Testis (tissue), 2 donors: ENCODE measurements at regions not wholly inside any gene's neighbourhood (a gene's known extent, or its start where the extent isn't known, plus 50 kb on each side); places are given as distances from the start of the nearest gene placed in this dataset.

ENCODE experiments used
- DNase-seq: peaks from one replicate; pipeline ENCODE4 v3.0.0-alpha.2; 2019
- H3K27ac ChIP-seq, 2 donors: fragments of 200-600 bp; sonication (generic); one replicate each; pipeline ENCODE4 v1.5.1; 2019
- H3K27me3 ChIP-seq: fragments of 200-600 bp; sonication (generic); one replicate; pipeline ENCODE4 v1.5.1; 2019
- H3K36me3 ChIP-seq: fragments of 200-600 bp; sonication (generic); one replicate; pipeline ENCODE4 v1.5.1; 2017; ENCODE audit warnings: low read depth; ENCODE audit errors: missing control alignments
- H3K4me1 ChIP-seq: fragments of 200-600 bp; sonication (generic); one replicate; pipeline ENCODE4 v1.5.1; 2019
- H3K4me3 ChIP-seq, 2 donors: fragments of 200-600 bp; sonication (generic); one replicate each; pipeline ENCODE4 v1.5.1; 2017 to 2019
- H3K9me3 ChIP-seq: fragments of 200-600 bp; sonication (generic); one replicate; pipeline ENCODE4 v1.5.1; 2017
- POLR2A ChIP-seq: fragments of 450-650 bp; IDR thresholded peaks from one replicate; pipeline ENCODE4 v1.6.1; 2017; ENCODE audit warnings: antibody characterized with exemption, mild to moderate bottlenecking, moderate library complexity
- WGBS, 2 donors: methylation state at CpG; one replicate each; pipeline ENCODE4 v1.1.5; 2018; 5-methylcytosine and 5-hydroxymethylcytosine counted together
- intact Hi-C: fragments of 100-400 bp; cut with DNase I; formaldehyde crosslinking; loops from one replicate; pipeline ENCODE4 v1.15.1; 2023; ENCODE audit warnings: low total_unique reads
- TF ChIP-seq, protein P1 (sequence below), 3 experiments: fragments of 450-650 bp in 2 of 3; fragments of 200-600 bp in 1 of 3; sonication (generic) in 1 of 3; IDR thresholded peaks; one replicate each; pipeline ENCODE4 v1.5.1; 2016 to 2019; ENCODE audit warnings: antibody characterized with exemption in 3 of 3, mild to moderate bottlenecking in 2 of 3, moderate library complexity in 1 of 3

DNA sequence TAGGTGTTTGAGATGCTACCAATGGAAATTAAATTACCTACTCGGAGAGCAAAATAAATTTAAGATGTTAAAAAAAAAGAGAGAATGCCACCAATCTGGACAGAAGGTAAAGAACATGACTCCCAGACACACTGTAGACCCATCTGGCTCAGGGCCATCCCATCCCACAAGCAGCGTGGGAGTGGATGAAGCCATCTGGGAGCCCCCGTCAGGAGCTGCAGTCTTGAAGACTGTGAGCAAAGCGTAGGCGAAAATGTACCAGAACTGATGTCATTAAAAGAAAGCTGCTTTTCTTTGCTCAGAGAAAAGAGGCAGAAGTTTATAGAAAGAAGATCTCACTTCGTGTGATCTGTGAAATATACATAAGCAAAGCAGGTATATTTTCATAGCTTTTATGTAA lies 815.7 kb downstream of the QKI start:
- H3K27ac ChIP-seq, result no peak overlapping the region
- no peaks in the 10 kb centered on the region for H3K36me3 ChIP-seq
- no peaks in the 10 kb centered on the region for H3K4me1 ChIP-seq
- intact Hi-C loops, result no loop called here
- TF ChIP-seq, protein P1, sequence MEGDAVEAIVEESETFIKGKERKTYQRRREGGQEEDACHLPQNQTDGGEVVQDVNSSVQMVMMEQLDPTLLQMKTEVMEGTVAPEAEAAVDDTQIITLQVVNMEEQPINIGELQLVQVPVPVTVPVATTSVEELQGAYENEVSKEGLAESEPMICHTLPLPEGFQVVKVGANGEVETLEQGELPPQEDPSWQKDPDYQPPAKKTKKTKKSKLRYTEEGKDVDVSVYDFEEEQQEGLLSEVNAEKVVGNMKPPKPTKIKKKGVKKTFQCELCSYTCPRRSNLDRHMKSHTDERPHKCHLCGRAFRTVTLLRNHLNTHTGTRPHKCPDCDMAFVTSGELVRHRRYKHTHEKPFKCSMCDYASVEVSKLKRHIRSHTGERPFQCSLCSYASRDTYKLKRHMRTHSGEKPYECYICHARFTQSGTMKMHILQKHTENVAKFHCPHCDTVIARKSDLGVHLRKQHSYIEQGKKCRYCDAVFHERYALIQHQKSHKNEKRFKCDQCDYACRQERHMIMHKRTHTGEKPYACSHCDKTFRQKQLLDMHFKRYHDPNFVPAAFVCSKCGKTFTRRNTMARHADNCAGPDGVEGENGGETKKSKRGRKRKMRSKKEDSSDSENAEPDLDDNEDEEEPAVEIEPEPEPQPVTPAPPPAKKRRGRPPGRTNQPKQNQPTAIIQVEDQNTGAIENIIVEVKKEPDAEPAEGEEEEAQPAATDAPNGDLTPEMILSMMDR (IDR thresholded peaks at IDR 0.05), result no peak
- TF ChIP-seq POLR2A, result no peak
- no peaks in the 10 kb centered on the region for H3K27me3 ChIP-seq
- H3K4me3 ChIP-seq, result no peak overlapping the region
- WGBS, 2 donors, result 48 to 52% methylated on average over 6 of the region's 6 CpGs
- no peak for DNase-seq
- H3K9me3 ChIP-seq, result no peaks in the 10 kb centered on the region

DNA sequence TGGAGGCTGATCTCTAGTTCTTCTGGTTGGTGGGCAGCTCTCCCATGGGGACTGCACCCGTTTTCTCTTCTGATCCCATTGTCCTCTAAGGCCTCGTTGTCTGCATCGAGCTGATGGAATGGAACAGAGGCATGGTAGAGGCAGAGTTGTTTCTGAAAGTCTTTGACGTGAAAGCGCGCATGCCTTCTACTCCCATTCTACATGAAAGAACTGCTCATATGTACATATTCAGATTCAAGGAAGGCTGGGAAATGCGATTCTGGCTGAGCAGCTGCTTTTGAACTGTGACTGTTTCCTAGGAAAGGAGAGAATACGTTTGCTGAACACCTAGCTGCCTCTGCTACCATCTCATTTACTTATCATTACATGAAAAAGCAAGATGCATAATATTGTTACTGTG lies 815.2 kb downstream of the QKI start:
- Histone ChIP-seq H3K4me1 (no peaks in the 10 kb centered on the region), H3K9me3 (no peaks in the 10 kb centered on the region), H3K27me3 (no peaks in the 10 kb centered on the region), H3K27ac (no peak overlapping the region), H3K4me3 (no peak overlapping the region), H3K36me3 (no peaks in the 10 kb centered on the region)
- no peak for TF ChIP-seq POLR2A
- 90 to 91% methylated on average over 8 of the region's 8 CpGs for WGBS, 2 donors
- intact Hi-C loops, result no loop called here
- no peak for DNase-seq

DNA sequence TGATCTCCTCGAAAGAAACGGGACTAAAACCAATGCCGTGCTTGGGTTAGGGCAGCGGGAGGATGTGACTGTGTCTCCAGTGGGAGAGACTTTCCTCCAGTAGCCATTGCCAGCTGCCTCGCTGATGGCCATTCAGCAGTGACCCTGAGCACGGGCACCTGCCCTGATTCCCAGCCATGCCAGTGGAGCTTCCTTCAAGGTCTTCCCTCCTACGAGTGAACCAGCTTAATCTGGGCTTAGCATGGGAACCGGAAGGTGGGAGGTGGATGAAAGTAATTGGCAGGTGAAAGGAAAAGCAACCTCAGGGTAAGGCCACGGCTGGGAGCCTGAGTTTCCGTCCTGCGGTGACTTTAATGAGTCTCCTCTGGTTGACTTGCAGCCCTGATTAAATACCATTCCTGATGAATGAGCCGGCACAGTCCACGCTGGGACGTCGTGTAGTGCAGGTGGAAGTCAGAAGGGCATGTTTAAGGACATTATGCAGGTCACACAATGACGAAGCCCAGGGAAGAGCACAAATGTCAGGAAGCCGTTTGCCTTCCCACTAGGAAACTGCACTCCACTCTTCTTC lies 813.5 kb downstream of the QKI start:
- no peak for TF ChIP-seq POLR2A
- TF ChIP-seq, protein P1 (IDR thresholded peaks at IDR 0.05), result no peak
- H3K4me1 ChIP-seq, result no peaks in the 10 kb centered on the region
- H3K9me3 ChIP-seq, result no peaks in the 10 kb centered on the region
- H3K36me3 ChIP-seq, result no peaks in the 10 kb centered on the region
- no peaks in the 10 kb centered on the region for H3K27me3 ChIP-seq
- H3K4me3 ChIP-seq, result no peak overlapping the region
- DNase-seq, result no peak
- no peak overlapping the region for H3K27ac ChIP-seq
- intact Hi-C loops, result no loop called here
- WGBS, 2 donors, result 63 to 69% methylated on average over 17 of the region's 17 CpGs

DNA sequence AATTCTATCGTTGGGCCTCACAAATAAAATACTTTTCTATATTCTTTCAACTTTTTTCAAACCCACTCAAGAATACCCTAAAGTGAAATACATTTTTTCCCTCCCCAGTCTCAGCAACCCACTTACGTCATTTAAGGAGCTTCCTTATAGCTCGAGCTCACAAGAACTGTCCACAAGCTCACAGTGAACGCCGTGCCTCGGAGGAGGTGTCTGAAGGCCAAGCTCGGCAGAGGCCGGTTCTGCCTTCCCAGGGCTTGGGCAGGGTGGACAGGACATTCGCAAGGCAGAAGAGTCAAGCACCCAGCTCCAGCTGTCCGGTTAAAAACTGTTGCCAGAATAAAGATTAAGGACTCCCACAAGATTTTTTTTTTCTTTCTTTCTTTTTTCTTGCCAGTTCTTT lies 802.3 kb downstream of the QKI start:
- no peak for DNase-seq
- Histone ChIP-seq H3K36me3 (no peaks in the 10 kb centered on the region), H3K27me3 (no peaks in the 10 kb centered on the region), H3K27ac (no peak overlapping the region), H3K4me1 (no peaks in the 10 kb centered on the region), H3K9me3 (no peaks in the 10 kb centered on the region), H3K4me3 (no peak overlapping the region)
- WGBS, 2 donors, result 74 to 79% methylated on average over 10 of the region's 10 CpGs
- TF ChIP-seq, protein P1 (IDR thresholded peaks at IDR 0.05), result no peak
- no peak for TF ChIP-seq POLR2A
- intact Hi-C loops, result no loop called here

DNA sequence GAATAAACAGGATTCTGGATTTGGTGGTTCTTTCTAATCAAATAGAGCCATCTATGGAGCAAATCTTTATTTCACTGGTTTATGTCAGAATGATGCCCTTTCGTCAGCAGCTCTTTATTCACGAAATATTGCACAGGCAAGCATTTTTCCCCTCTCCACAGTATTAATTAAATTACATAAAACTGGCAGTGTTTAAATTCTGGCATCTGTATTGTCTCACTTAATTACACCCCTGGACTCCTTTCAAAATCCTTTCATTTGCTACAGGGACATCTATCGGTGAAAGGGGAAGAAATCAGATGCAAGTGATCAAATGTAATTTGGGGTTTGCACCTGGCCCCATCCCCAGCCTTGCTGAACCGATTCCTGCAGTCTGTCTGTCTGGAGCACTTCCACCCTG lies 801.9 kb downstream of the QKI start:
- no peak for DNase-seq
- H3K4me3 ChIP-seq, result no peak overlapping the region
- intact Hi-C loops, result no loop called here
- whole genome bisulfite sequencing, 2 donors, result 66 to 82% methylated on average over 4 of the region's 4 CpGs
- H3K27me3 ChIP-seq, result no peaks in the 10 kb centered on the region
- H3K36me3 ChIP-seq, result no peaks in the 10 kb centered on the region
- H3K4me1 ChIP-seq, result no peaks in the 10 kb centered on the region
- TF ChIP-seq POLR2A, result no peak
- TF ChIP-seq, protein P1 (IDR thresholded peaks at IDR 0.05), result no peak
- no peaks in the 10 kb centered on the region for H3K9me3 ChIP-seq
- H3K27ac ChIP-seq, result no peak overlapping the region
